SK-N-SH (cell line): ENCODE measurements at regions not wholly inside any gene's neighbourhood (a gene's known extent, or its start where the extent isn't known, plus 50 kb on each side); places are given as distances from the start of the nearest gene placed in this dataset.

Source experiments
- CTCF ChIA-PET: fragments of 300-600, 350-600 bp; formaldehyde crosslinking; extraction: SDS; loops from one replicate; lab custom pipeline; 2021; lab: Yijun Ruan, JAX
- POLR2A ChIA-PET: fragments of 350-600 bp; sonication (Branson Sonifier 250); formaldehyde crosslinking; extraction: SDS; loops from one replicate; lab custom pipeline; 2020; ENCODE audit warnings: antibody characterized with exemption, inconsistent platforms; lab: Yijun Ruan, JAX
- DNase-seq: peaks from one replicate; pipeline ENCODE4 v3.0.0; 2012
- H2AFZ ChIP-seq: fragments of 200-600 bp; sonication (generic); 2 replicates; pipeline ENCODE4 v1.8.1; 2016; ENCODE audit warnings: antibody characterized with exemption, mild to moderate bottlenecking, low read depth
- H3F3A ChIP-seq: fragments of 200-600 bp; sonication (generic); replicated peaks from 2 replicates; pipeline ENCODE3; 2016; ENCODE audit warnings: antibody characterized with exemption, mild to moderate bottlenecking; ENCODE audit not compliant: insufficient read depth
- H3K27ac ChIP-seq, 2 experiments: fragments of 200-500 bp in 1 of 2; fragments of 200-600 bp in 1 of 2; sonication (Bioruptor generic) in 1 of 2; sonication (generic), shearing (Covaris generic) in 1 of 2; 2 replicates each; pipeline versions ENCODE4 v1.5.1 to v1.6.1; 2014 to 2016; ENCODE audit warnings: low read depth in 2 of 2, inconsistent platforms in 1 of 2, low read length in 1 of 2, mild to moderate bottlenecking in 1 of 2, mixed read lengths in 1 of 2
- H3K27me3 ChIP-seq: fragments of 200-600 bp; sonication (generic), shearing (Covaris generic); 2 replicates; pipeline ENCODE4 v1.6.1; 2016; ENCODE audit warnings: mixed run types; ENCODE audit not compliant: insufficient read depth
- H3K36me3 ChIP-seq, 2 experiments: fragments of 200-500 bp in 1 of 2; fragments of 200-600 bp in 1 of 2; sonication (Bioruptor generic) in 1 of 2; sonication (generic) in 1 of 2; replicated peaks in 1 of 2; 2 replicates each; pipeline versions ENCODE3 to v1.5.1; 2014 to 2016; ENCODE audit warnings: low read length in 1 of 2, mild to moderate bottlenecking in 1 of 2; ENCODE audit not compliant: insufficient read depth in 2 of 2, control insufficient read depth in 1 of 2
- H3K4me1 ChIP-seq, 2 experiments: fragments of 200-500 bp in 1 of 2; fragments of 200-600 bp in 1 of 2; sonication (Bioruptor generic) in 1 of 2; sonication (generic), shearing (Covaris generic) in 1 of 2; 2 replicates each; pipeline versions ENCODE4 v1.5.1 to v1.6.1; 2014 to 2016; ENCODE audit warnings: low read depth in 1 of 2, low read length in 1 of 2, mixed run types in 1 of 2; ENCODE audit not compliant: insufficient read depth in 2 of 2, control insufficient read depth in 1 of 2
- H3K4me2 ChIP-seq: fragments of 200-600 bp; sonication (generic), shearing (Covaris generic); 2 replicates; pipeline ENCODE4 v1.6.1; 2017; ENCODE audit warnings: mixed run types
- H3K4me3 ChIP-seq, 2 experiments: fragments of 200-500 bp in 1 of 2; fragments of 200-600 bp in 1 of 2; sonication (Bioruptor generic) in 1 of 2; sonication (generic), shearing (Covaris generic) in 1 of 2; 2 replicates each; pipeline versions ENCODE4 v1.5.1 to v1.8.1; 2014 to 2016; ENCODE audit warnings: low read depth in 2 of 2, inconsistent platforms in 1 of 2, low read length in 1 of 2, mild to moderate bottlenecking in 1 of 2, mixed read lengths in 1 of 2, moderate library complexity in 1 of 2
- H3K79me2 ChIP-seq: fragments of 200-600 bp; sonication (generic); 2 replicates; pipeline ENCODE4 v1.8.1; 2017; ENCODE audit warnings: mild to moderate bottlenecking; ENCODE audit not compliant: insufficient read depth
- H3K9ac ChIP-seq: fragments of 200-600 bp; sonication (generic); 2 replicates; pipeline ENCODE4 v1.6.1; 2017; ENCODE audit warnings: mixed run types
- H3K9me2 ChIP-seq: fragments of 200-600 bp; sonication (generic); 2 replicates; pipeline ENCODE4 v1.6.1; 2017; ENCODE audit warnings: mixed run types
- H3K9me3 ChIP-seq: fragments of 200-600 bp; sonication (generic); 2 replicates; pipeline ENCODE4 v1.6.1; 2017; ENCODE audit warnings: mixed run types, mild to moderate bottlenecking, moderate library complexity
- H4K20me1 ChIP-seq: fragments of 200-600 bp; sonication (generic); 2 replicates; pipeline ENCODE4 v1.6.1; 2017; ENCODE audit warnings: mild to moderate bottlenecking, mixed run types; ENCODE audit not compliant: insufficient read depth
- ELF1 ChIP-seq: IDR thresholded peaks from 2 replicates; pipeline ENCODE4 v1.4.0; 2012
- EP300 ChIP-seq, 2 experiments: IDR thresholded peaks; 2 replicates each; pipeline versions ENCODE4 v1.4.0 to v1.6.1; 2012; ENCODE audit warnings: borderline replicate concordance in 1 of 2, low read depth in 1 of 2, low read length in 1 of 2
- FOSL2 ChIP-seq: IDR thresholded peaks from 2 replicates; pipeline ENCODE4 v1.4.0; 2012; ENCODE audit warnings: low read depth, mild to moderate bottlenecking, moderate library complexity, borderline replicate concordance
- FOXJ3 ChIP-seq: sonication (generic); formaldehyde crosslinking; IDR thresholded peaks from 2 replicates; pipeline ENCODE4 v1.5.1; 2020; ENCODE audit warnings: mild to moderate bottlenecking, missing genetic modification reagents
- FOXM1 ChIP-seq: IDR thresholded peaks from 2 replicates; pipeline ENCODE4 v1.4.0; 2012; ENCODE audit warnings: low read depth, mild to moderate bottlenecking
- IRF3 ChIP-seq: fragments of 150-350 bp; IDR thresholded peaks from 2 replicates; pipeline ENCODE4 v1.6.1; 2016; ENCODE audit warnings: mild to moderate bottlenecking, low read depth, low read length
- NFIC ChIP-seq: IDR thresholded peaks from 2 replicates; pipeline ENCODE4 v1.4.0; 2012; ENCODE audit warnings: borderline replicate concordance
- NRF1 ChIP-seq: IDR thresholded peaks from 2 replicates; pipeline ENCODE4 v1.6.1; 2012; ENCODE audit warnings: low read depth, mild to moderate bottlenecking, low read length
- RAD21 ChIP-seq: IDR thresholded peaks from 2 replicates; pipeline ENCODE4 v1.6.1; 2012; ENCODE audit warnings: mild to moderate bottlenecking, low read length
- RFX5 ChIP-seq: IDR thresholded peaks from 2 replicates; pipeline ENCODE4 v1.6.1; 2012; ENCODE audit warnings: mild to moderate bottlenecking, improper control_type of control experiment, low read length
- RXRA ChIP-seq: IDR thresholded peaks from 2 replicates; pipeline ENCODE4 v1.4.0; 2012; ENCODE audit warnings: low read depth, mild to moderate bottlenecking, borderline replicate concordance
- SIN3A ChIP-seq: IDR thresholded peaks from 2 replicates; pipeline ENCODE4 v1.6.1; 2012; ENCODE audit warnings: low read depth, mild to moderate bottlenecking, low read length, moderate library complexity, borderline replicate concordance
- SMC3 ChIP-seq: IDR thresholded peaks from 2 replicates; pipeline ENCODE4 v1.6.1; 2012; ENCODE audit warnings: low read depth, low read length, improper control_type of control experiment
- TAF1 ChIP-seq: IDR thresholded peaks from 2 replicates; pipeline ENCODE4 v1.6.1; 2012; ENCODE audit warnings: low read depth, mild to moderate bottlenecking, low read length, moderate library complexity, borderline replicate concordance
- TCF12 ChIP-seq: IDR thresholded peaks from 2 replicates; pipeline ENCODE4 v1.4.0; 2012
- TEAD4 ChIP-seq: IDR thresholded peaks from 2 replicates; pipeline ENCODE4 v1.4.0; 2012; ENCODE audit warnings: mild to moderate bottlenecking, borderline replicate concordance; ENCODE audit not compliant: insufficient read depth
- USF2 ChIP-seq: fragments of 150-350 bp; IDR thresholded peaks from 2 replicates; pipeline ENCODE4 v1.6.1; 2017; ENCODE audit warnings: antibody characterized with exemption, low read length, low read depth, borderline replicate concordance
- YY1 ChIP-seq: IDR thresholded peaks from 2 replicates; pipeline ENCODE4 v1.4.0; 2012; ENCODE audit warnings: low read depth, mild to moderate bottlenecking
- WGBS: methylation state at CpG from one replicate; pipeline ENCODE4 v1.1.6; 2017; ENCODE audit warnings: low lambda C conversion rate; 5-methylcytosine and 5-hydroxymethylcytosine counted together

- WGBS = 18% methylated on average over 5 of the region's 5 CpGs
- Histone ChIP-seq H4K20me1 (no peaks in the 10 kb centered on the region), H3K27me3 (no peaks in the 10 kb centered on the region), H3K9me2 (no peaks in the 10 kb centered on the region), H3K9ac (no peak overlapping the region), H3K36me3 (no peaks in the 10 kb centered on the region), H3K79me2 (no peaks in the 10 kb centered on the region), H2AFZ (no peak overlapping the region), H3K4me3 (no peak overlapping the region), H3K27ac (no peak overlapping the region), H3K4me2 (no peak overlapping the region), H3F3A (no peaks in the 10 kb centered on the region), H3K9me3 (no peaks in the 10 kb centered on the region), H3K4me1 (no peaks in the 10 kb centered on the region)
- DNase-seq = no peak
- no peak for TF ChIP-seq FOSL2
- no peak for TF ChIP-seq FOXJ3
- TF ChIP-seq RXRA = no peak
- no peak for TF ChIP-seq SIN3A
- TF ChIP-seq NFIC = no peak
- POLR2A ChIA-PET = no interaction called here
- CTCF ChIA-PET = no interaction called here
Measured at GRCh38 chr5:114634967-114635901, 273.4 kb downstream of the KCNN2 start.

- H3F3A ChIP-seq = no peaks in the 10 kb centered on the region
Measured at GRCh38 chr5:114634517-114634916, 272.6 kb downstream of the KCNN2 start.

More at GRCh38 chr5:114634517-114634916, 272.6 kb downstream of the KCNN2 start:
- Histone ChIP-seq H3K9ac (no peak overlapping the region), H3K9me3 (no peaks in the 10 kb centered on the region), H3K4me1 (no peaks in the 10 kb centered on the region), H3K79me2 (no peaks in the 10 kb centered on the region), H3K27ac (no peak overlapping the region), H3K4me3 (no peak overlapping the region), H2AFZ (no peak overlapping the region), H3K9me2 (no peaks in the 10 kb centered on the region), H3K27me3 (no peaks in the 10 kb centered on the region), H3K36me3 (no peaks in the 10 kb centered on the region)
- POLR2A ChIA-PET = no interaction called here
- CTCF ChIA-PET = no interaction called here
- no peak for TF ChIP-seq NRF1
- no peak for TF ChIP-seq RFX5
- no peak for TF ChIP-seq TEAD4
- TF ChIP-seq ELF1 = no peak
- TF ChIP-seq RAD21 = no peak
- no peak for TF ChIP-seq FOXM1
- TF ChIP-seq TAF1 = no peak
- TF ChIP-seq TCF12 = no peak
- no peak for TF ChIP-seq YY1
- no peak for TF ChIP-seq IRF3
- no peak for TF ChIP-seq SMC3
- no peak for TF ChIP-seq FOSL2
- no peak for TF ChIP-seq USF2
- TF ChIP-seq EP300 (IDR thresholded peaks at IDR 0.05; ENCODE audit: borderline replicate concordance in 1 of 2, low read depth in 1 of 2, low read length in 1 of 2) = no peak
- TF ChIP-seq, all 33 proteins: peak for 0
- 12% methylated on average over 2 of the region's 2 CpGs for WGBS
- no peak for DNase-seq
- H4K20me1 ChIP-seq = no peaks in the 10 kb centered on the region
- H3K4me2 ChIP-seq = no peak overlapping the region
